Fibroblast of skin of right biceps (primary cell): ENCODE measurements at regions not wholly inside any gene's neighbourhood (a gene's known extent, or its start where the extent isn't known, plus 50 kb on each side); places are given as distances from the start of the nearest gene placed in this dataset.

Experiments
- DNase-seq: peaks from one replicate; pipeline ENCODE4 v3.0.0-alpha.2; 2013

- no peak for DNase-seq
These were observed 62.9 kb upstream of the IL17B start for GRCh38 chr5:149441986-149442385.

DNA sequence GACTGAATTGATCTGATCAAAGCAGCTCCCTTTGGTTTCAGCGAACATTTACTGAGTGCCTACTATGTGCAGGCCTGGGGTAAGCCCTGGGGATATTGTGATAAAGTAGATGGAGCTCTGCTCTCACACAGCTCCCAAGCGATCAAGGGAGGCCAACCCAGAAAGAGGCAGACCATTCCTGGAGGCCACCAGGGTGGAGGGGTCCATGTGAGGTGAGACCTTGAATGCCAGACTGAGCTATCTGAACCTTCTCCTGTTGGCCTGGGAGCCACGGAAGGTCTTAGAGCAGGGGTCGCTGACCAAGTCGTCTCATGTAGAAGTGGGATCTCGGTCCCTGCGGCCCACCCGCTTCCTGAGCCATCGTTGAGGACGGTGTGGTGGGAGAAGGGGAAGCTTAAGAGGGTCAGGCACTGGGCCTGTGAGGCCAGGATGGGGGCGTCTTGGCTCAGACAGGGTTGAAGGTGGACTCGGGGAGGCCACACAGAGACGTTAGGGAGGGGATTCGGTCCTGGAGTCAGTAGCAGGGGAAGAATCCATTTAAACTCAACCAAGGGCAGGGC, 62.2 kb upstream of the IL17B start:
- DNase-seq: no peak

DNA sequence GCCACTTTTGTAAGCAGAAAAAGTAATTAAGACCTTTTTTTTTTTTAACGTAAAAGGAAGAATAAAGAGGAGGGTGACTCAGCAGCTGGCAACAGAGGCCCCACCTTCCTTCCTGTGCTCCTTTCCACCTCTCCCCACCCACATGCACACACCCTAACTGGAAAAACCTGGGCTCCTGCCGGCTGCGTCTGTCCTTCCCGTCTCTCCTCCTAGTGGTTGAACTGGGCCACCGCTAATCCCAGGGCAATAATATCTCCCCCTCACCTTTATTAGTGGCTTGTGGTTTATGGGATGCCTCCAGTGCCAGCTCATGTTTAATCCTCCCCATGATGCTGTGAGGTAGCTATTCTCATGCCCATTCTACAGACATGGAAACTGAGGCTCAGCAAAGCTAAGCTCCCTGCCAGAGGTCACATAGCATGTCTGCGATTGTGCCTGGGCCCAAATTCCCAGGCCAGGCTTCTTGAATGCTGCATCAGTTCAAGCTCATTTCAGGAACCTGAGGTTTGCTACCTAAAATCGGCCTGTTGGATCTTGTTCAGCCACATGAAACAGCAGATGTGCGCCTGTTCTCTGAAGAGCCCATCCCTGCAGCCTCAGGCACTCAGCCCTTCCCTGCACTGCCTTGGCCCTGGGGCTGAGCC, 60.9 kb upstream of the IL17B start:
- peak; percentile 69 for DNase-seq

DNA sequence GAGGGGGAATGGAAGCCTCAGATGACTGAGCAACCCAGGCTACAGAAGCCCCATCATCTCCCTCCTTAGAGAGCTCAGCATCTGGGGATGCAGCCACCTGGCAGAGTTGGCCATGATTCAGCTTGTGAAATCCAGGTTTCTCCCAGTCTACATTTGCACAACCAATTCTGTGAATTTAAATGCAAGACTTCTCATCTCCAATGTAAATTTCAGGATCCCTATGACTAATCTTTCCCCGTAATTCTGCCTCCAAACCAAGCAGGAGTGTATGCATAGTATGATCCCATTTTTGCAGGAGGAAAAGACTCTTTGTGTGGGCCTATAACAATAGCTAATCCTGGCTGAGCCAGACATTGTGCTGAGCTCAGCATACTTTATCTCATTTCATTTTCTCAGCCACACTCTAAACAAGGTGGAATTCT, 59.6 kb upstream of the IL17B start:
- DNase-seq: no peak

- no peak for DNase-seq
These were observed 59.2 kb upstream of the IL17B start for GRCh38 chr5:149438281-149438680.

- no peak for DNase-seq
These were observed 58.4 kb upstream of the IL17B start for GRCh38 chr5:149437391-149438040.

DNA sequence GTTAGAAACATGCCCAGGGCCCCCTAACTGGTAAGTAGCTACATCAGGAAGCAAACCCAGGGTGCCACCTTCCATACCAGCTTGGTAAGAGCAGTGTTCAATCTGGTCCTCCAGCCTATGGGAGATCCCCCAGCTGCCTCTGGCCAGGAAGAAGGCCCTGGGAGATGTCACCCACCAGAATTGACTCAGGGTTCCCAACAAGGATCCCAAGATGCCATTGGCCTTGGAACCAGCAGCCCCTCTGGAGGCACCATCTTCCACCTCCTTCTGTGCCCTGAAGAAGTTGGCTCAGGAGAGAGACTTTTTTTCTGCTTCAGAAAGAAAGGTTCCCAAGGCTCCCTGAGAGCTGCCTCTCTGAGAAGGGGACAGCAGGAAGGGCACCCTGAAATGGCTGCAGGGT, 56.6 kb upstream of the IL17B start:
- DNase-seq: no peak

DNA sequence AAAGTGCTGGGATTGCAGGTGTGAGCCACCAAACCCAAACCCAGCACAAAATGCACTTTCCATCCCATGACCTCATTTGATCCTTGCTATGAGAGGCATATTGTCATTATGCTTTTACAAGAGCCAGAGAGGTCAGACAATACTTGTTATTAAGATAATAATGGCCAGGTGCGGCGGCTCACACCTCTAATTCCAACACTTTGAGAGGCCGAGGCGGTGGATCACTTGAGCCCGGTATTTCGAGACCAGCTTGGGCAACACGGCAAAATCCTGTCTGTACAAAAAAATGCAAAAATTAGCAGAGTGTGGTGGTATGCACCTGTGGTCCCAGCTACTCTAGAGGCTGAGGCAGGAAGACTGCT, 55.9 kb upstream of the IL17B start:
- DNase-seq: no peak

- peak; percentile 88 for DNase-seq
These were observed 55.3 kb upstream of the IL17B start for GRCh38 chr5:149434162-149435014.

GRCh38 chr5:149433524-149434131, 54.5 kb upstream of the IL17B start:
- DNase-seq: peak; percentile 86

- peak; percentile 74 for DNase-seq
These were observed 53.9 kb upstream of the IL17B start for GRCh38 chr5:149432911-149433401.

DNA sequence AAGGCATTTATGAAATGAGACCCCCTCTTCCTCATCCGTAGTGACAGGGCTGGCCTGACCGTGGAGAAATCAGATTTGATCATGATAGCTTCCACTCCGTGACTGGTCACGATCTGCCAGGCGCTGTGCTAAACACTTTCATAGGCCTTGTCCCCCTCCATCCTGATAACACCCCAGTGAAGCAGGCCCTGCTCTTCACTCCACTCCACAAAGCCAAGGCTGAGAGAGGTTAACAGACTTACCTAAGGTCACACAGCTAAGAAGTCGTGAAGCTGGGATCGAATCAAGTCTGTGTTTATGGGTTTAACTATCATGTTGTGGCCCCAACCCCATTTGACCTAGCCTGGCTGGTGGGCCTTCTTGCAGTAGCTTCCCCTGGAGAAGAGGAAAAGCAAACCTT, 53.3 kb upstream of the IL17B start:
- peak; percentile 50 for DNase-seq

- DNase-seq: no peak
These were observed 51.0 kb upstream of the IL17B start for GRCh38 chr5:149429839-149430721.
